GM20000 (cell line): ENCODE measurements at regions not wholly inside any gene's neighbourhood (a gene's known extent, or its start where the extent isn't known, plus 50 kb on each side); places are given as distances from the start of the nearest gene placed in this dataset.
"Not testable (repeated sequence)": the region's sequence is repeated elsewhere in the genome, so short reads cannot be mapped to it uniquely, and the experiment has no call there.

Experiments
- DNase-seq: peaks from one replicate; pipeline ENCODE4 v3.0.0; 2012; ENCODE audit warnings: low spot score
- TF ChIP-seq, protein P1 (sequence below): IDR thresholded peaks from 2 replicates; pipeline ENCODE4 v1.5.1; 2012; ENCODE audit warnings: mild to moderate bottlenecking, control low read depth; ENCODE audit errors: extremely low read depth, missing control alignments

DNA sequence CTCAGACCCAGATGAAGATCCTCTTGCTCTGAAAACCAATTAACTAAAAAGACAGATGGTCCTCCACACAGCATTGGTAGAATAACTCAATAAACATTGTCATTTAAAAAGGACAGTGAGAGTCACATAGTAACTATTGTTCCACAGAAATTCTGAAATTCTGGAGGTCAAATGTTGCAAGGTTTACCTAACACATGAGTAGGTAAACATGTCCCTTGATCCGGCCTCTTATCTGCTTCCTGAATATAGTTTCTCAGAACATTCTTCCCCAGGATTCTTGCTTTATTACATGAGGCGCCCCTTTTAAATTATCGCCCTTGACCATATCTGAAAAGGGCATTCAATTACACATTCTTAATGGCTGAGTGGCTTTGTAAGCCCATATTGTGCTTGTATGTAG, 270.7 kb downstream of the SEMA3D start:
- TF ChIP-seq, protein P1, sequence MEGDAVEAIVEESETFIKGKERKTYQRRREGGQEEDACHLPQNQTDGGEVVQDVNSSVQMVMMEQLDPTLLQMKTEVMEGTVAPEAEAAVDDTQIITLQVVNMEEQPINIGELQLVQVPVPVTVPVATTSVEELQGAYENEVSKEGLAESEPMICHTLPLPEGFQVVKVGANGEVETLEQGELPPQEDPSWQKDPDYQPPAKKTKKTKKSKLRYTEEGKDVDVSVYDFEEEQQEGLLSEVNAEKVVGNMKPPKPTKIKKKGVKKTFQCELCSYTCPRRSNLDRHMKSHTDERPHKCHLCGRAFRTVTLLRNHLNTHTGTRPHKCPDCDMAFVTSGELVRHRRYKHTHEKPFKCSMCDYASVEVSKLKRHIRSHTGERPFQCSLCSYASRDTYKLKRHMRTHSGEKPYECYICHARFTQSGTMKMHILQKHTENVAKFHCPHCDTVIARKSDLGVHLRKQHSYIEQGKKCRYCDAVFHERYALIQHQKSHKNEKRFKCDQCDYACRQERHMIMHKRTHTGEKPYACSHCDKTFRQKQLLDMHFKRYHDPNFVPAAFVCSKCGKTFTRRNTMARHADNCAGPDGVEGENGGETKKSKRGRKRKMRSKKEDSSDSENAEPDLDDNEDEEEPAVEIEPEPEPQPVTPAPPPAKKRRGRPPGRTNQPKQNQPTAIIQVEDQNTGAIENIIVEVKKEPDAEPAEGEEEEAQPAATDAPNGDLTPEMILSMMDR: no peak
- no peak for DNase-seq

GRCh38 chr7:84914598-84914997, 272.3 kb downstream of the SEMA3D start:
- TF ChIP-seq, protein P1: no peak
- no peak for DNase-seq

DNA sequence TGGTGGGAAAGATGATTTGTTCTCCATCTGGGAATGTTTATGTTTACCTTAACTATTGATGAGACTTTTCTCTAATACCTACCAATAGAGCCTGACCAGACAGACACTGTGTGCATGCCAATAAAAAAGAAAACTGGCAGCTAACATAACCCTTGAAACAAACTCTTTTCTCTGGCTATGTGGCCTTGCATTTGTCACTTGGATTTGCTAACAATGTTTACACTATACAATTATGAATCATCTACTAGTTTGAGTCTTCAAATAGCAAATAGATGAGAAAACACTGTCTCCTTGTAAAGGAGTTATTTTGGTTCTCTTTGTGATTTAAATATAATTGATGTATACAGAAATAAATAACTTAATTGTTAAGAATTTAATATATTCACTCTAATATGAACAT, 273.1 kb downstream of the SEMA3D start:
- no peak for DNase-seq
- TF ChIP-seq, protein P1: no peak

- no peak for DNase-seq
- TF ChIP-seq, protein P1: no peak
These were observed 273.7 kb downstream of the SEMA3D start for GRCh38 chr7:84912993-84913635.

DNA sequence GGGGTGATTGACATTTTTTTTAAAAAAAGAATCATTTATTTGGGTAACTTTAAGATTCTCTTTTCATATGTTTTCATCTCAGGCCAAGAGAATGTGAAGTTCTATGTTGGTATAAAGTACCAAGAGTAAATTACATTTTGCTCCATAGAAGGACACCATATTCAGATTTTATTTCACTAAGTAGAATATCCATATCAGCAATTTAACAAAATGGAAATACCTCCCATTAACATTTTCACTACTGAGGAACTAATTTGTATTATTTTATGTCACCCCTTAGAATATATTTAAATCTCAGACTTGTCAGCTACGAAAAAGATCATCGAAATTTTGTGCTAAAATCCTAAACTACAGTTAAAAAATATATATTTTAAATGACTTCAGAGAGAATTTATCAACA, 274.3 kb downstream of the SEMA3D start:
- TF ChIP-seq, protein P1: no peak
- no peak for DNase-seq

- no peak for DNase-seq
- TF ChIP-seq, protein P1: no peak
These were observed 274.8 kb downstream of the SEMA3D start for GRCh38 chr7:84912018-84912417.

DNA sequence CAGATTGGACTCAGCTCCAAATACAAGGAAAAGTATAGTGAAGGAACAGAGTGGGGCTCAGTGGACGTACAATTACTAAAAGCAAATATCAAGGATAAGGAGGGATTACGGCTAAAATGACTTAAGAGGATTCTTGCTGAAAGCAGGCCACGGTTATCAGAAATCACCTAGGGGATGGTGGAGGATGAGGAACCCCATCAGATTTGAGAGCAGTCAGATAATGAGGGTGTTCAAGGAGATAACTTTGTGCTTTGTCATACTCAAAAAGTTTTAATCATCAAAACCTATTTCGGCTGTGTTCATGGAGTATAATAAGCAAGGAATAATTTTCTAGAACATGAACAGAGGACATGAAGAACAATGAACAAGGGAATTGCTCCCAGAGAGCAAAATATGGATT, 275.8 kb downstream of the SEMA3D start:
- DNase-seq: no peak
- TF ChIP-seq, protein P1: no peak

GRCh38 chr7:84910322-84910721, 276.5 kb downstream of the SEMA3D start:
- not testable (repeated sequence) for DNase-seq
